ENCODE measurements at regions not wholly inside any gene's neighbourhood (a gene's known extent, or its start where the extent isn't known, plus 50 kb on each side); places are given as distances from the start of the nearest gene placed in this dataset.
"Not testable (repeated sequence)": the region's sequence is repeated elsewhere in the genome, so short reads cannot be mapped to it uniquely, and the experiment has no call there.

GRCh38 chrX:1750267-1750666, 135.4 kb downstream of the ASMT start:
- no peak for TF ChIP-seq CTCF (IDR thresholded peaks at IDR 0.05; ENCODE audit: low read depth, low read length)
- DNase-seq (ENCODE audit: extremely low read depth, low read depth), result no peak

- no peak for DNase-seq (ENCODE audit: extremely low read depth, low read depth)
- no peak for TF ChIP-seq CTCF (IDR thresholded peaks at IDR 0.05; ENCODE audit: low read depth, low read length)
Observed at GRCh38 chrX:1751781-1752180, 136.9 kb downstream of the ASMT start.

- not testable (repeated sequence) for DNase-seq (ENCODE audit: extremely low read depth, low read depth)
Observed at GRCh38 chrX:1752799-1753198, 137.9 kb downstream of the ASMT start.

- peak; percentile 3 for DNase-seq (ENCODE audit: extremely low read depth, low read depth)
- no peak for TF ChIP-seq CTCF (IDR thresholded peaks at IDR 0.05; ENCODE audit: low read depth, low read length)
Observed at GRCh38 chrX:1754077-1754476, 139.2 kb downstream of the ASMT start.

- DNase-seq (ENCODE audit: extremely low read depth, low read depth), result no peak
- TF ChIP-seq CTCF (IDR thresholded peaks at IDR 0.05; ENCODE audit: low read depth, low read length), result no peak
Observed at GRCh38 chrX:1763294-1763693, 148.4 kb downstream of the ASMT start.

- DNase-seq (ENCODE audit: extremely low read depth, low read depth), result not testable (repeated sequence)
Observed at GRCh38 chrX:1764883-1765364, 150.1 kb downstream of the ASMT start.

- no peak for TF ChIP-seq CTCF (IDR thresholded peaks at IDR 0.05; ENCODE audit: low read depth, low read length)
- no peak for DNase-seq (ENCODE audit: extremely low read depth, low read depth)
Observed at GRCh38 chrX:1767026-1767425, 152.2 kb downstream of the ASMT start.

GRCh38 chrX:1778817-1779216, 164.0 kb downstream of the ASMT start:
- no peak for TF ChIP-seq CTCF (IDR thresholded peaks at IDR 0.05; ENCODE audit: low read depth, low read length)
- DNase-seq (ENCODE audit: extremely low read depth, low read depth), result no peak

GRCh38 chrX:1779626-1780025, 164.8 kb downstream of the ASMT start:
- DNase-seq (ENCODE audit: extremely low read depth, low read depth), result no peak
- no peak for TF ChIP-seq CTCF (IDR thresholded peaks at IDR 0.05; ENCODE audit: low read depth, low read length)
